ENCODE measurements at regions not wholly inside any gene's neighbourhood (a gene's known extent, or its start where the extent isn't known, plus 50 kb on each side); places are given as distances from the start of the nearest gene placed in this dataset.

DNA sequence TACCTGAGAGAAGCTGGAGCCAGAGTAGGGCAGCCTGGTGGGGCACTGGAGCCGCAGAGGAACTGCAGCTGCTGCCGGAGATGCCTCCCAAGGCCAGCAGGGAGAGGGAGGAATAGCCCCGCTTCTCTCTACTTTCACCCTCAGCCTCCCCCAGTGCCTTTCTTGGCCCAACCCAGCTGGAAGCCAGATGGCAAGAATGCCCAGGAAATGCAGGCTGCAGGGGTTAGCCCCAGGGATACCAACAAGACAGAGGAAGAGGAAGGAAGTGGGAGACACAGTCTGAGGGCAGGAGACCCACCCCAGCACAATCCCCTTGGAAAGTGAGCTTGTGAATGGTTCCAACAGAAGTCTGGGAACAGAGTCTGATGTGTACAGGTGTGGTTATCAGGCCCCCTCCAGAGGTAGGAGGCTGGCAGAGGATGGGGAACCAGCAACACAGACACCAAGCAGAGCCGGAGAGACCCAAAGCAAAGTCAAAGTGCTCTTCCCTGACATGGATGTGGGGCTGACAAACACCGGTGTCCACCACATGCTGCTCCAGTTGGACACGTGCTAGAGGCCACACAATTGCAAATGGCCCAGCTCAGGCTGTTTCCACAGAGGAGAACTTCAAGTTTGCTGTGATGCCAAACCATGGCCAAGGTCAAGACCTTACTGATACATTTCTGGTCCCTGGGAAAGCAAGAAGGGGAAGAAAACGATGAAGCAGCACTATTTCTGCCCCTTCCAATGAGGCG is 418.8 kb upstream of the PROK2 start:
- DNase-seq (ENCODE audit: low spot score) = no peak

GRCh38 chr3:72203105-72203504 is 418.2 kb upstream of the PROK2 start:
- DNase-seq (ENCODE audit: low spot score) = no peak

DNA sequence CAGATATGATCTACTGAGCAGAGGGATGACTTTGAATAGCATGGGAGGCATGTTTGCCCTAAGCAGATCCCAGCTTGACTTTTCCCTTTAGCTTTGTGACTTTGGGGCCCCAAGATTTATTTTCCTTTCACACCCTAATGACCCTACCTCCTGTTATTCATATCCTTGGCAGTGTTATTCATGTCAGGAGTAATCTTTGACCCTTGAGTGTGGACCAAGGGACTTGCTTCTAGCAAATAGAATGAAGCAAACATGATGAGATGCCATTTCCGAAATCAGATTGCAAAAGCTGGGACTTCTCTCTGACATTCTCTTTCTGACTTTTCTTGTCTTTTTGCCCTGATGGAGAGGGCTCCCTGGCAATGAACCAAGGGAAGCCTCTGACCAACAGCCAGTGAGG is 415.4 kb upstream of the PROK2 start:
- no peak for DNase-seq (ENCODE audit: low spot score)

DNA sequence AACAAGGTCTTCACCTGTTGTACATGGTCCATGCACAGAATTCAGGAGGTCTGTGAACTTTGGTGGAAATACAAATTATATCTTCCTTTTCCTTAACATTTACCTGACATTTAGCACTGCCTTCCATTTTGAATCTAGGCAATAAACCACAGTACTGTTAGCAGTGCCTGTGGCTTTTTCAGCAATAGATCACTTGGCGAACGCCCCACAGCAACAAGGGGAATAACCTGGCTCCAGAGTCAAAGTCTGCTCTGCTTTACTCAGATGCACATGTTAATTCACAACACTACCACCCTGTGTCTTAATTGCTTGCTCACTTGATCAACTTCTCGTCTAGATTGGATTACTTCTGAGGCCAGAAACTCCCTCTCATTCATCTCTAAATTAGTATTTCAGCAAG is 414.6 kb upstream of the PROK2 start:
- DNase-seq (ENCODE audit: low spot score) = no peak

GRCh38 chr3:72196377-72196929 is 411.5 kb upstream of the PROK2 start:
- no peak for DNase-seq (ENCODE audit: low spot score)

- DNase-seq (ENCODE audit: low spot score) = no peak
These were observed 410.9 kb upstream of the PROK2 start for GRCh38 chr3:72195895-72196294.

- DNase-seq (ENCODE audit: low spot score) = no peak
These were observed 409.5 kb upstream of the PROK2 start for GRCh38 chr3:72194458-72194857.

DNA sequence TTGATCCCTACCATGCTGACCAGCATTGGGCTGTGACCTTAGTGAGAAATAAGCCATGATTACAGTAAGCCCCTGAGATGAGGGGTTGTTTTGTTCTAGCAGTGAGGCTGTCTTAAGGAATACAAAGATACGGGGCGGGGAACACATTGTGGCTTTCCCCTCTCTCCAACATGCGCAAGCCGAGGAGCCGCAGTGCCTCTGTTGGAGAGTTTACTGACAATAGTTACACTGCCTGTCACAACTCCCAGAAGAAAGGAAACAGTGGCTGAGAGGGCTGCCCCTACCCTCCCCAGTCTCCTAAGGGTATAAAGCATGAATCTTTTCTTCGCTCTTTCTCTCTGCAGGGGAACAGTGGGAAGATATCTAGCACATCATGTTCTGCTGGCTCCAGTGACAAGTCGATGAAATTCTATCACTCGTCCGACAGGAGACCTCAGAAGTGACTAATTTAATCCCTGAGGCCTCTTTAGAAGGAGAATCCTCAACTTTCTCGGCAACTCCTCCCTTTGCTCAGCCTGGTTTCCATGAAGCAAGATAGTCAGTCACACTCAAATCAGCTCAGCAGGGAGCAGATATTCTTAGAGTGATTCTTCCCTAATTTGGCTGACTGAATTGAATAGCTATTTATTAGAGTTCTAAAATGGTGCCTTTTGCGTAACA is 409.0 kb upstream of the PROK2 start:
- no peak for DNase-seq (ENCODE audit: low spot score)

DNA sequence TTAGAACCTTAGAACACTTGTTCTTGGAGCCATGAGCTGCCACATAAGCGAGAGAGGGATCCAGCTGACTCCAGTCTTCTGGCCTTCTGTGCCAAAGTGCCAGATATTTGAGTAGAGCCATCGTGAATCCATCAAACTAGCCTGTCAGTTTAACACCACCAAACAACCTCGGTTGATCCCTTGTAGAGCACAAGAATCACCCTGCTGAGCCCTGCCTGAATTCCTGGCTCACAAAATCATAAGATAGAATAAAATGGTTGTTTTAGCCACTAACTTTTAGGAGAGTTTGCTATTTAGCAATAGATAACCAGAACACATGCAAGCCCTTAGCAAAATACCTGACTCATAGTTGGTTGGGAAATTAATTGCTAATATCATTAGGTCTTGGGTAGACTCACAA is 407.6 kb upstream of the PROK2 start:
- no peak for DNase-seq (ENCODE audit: low spot score)

DNA sequence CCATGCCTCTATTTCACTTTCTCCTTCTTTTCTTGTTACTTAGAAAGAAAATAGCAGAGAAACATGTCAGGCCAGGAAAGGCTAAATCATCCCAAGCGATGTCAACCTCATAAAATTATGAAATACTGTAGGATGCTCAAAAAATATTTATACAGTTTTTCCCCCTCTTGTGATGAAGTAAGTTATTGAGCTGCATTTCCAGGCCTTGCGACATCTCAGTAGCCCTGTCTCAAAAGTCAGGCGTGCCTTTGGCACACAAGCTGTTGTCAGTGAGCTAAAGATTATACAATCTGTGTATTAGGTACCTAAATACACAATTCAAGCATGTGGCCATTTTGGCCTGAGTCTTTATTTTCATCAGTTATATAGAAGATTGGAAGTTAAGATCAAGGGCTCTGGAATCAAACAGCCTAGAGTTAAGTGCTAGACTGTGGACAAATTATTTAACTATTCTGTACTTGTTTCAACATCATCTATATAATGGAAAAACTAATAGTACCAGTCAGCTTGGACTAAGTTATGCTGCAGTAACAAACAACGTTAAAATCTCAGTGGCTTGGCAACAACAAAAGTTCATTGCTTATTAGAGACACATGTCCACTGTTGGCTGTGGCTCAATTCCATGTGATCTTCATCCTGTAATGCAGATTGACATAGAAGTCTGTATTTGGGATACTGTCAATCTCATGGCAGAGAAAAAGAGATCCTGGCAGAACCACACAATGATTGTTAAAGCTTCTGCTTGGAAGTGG is 406.4 kb upstream of the PROK2 start:
- DNase-seq (ENCODE audit: low spot score) = no peak

DNA sequence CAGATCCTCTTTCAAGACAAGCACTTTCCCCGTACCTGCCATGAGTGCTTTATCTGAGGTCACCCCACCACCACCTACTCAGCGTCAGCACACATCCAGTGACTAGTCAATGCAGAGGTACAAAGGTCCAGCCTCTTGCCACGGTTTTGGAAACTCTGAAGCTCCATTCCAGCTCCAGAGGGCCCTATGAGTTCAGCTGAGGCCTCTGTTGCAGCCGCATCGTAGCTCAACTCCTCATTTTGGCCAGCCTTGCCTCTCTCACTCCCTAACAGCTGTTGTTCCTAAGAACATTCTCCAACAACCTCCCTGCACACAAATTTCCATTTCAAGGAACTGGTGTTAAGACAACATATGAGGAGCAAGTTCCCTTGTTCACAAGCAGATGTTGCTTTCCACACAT is 405.1 kb upstream of the PROK2 start:
- DNase-seq (ENCODE audit: low spot score) = no peak

DNA sequence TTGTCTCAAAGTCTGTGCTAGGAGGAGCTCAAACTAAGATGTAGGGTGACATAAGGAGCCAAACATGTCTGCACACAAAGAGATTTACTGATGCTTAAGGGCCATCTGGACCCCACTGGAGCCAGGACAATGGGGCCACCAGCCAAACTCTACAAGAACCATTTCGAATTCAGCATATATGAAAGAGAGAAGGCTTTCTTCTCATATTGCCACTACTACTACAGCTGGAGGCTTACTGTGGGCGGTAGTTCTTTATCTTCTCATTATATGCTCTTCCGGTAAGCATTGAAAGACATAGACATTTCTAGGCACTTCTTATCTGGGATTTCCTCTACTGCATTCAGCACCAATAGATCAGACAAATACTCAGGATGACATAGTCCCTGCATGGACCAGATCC is 404.4 kb upstream of the PROK2 start:
- no peak for DNase-seq (ENCODE audit: low spot score)

DNA sequence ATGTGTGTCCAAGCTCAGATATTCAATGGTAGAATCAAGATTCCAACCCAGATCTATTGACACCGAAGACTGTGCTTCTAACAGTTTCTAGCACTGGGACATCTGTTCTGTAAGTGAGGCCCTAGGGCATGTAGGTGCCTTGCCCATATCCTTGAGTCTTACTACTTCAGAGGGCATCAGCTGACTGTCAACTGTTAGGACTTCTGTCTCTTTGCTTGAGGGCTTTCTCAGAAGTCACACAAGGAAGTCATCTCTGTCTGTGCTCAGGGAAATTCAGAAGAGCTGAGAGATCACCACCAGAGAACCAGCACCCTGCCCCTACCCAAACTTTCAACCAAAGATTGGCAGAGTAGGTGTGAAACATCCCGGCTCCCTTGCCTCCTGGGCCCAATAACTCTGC is 403.6 kb upstream of the PROK2 start:
- DNase-seq (ENCODE audit: low spot score) = no peak

- no peak for DNase-seq (ENCODE audit: low spot score)
These were observed 402.2 kb upstream of the PROK2 start for GRCh38 chr3:72187131-72187530.

DNA sequence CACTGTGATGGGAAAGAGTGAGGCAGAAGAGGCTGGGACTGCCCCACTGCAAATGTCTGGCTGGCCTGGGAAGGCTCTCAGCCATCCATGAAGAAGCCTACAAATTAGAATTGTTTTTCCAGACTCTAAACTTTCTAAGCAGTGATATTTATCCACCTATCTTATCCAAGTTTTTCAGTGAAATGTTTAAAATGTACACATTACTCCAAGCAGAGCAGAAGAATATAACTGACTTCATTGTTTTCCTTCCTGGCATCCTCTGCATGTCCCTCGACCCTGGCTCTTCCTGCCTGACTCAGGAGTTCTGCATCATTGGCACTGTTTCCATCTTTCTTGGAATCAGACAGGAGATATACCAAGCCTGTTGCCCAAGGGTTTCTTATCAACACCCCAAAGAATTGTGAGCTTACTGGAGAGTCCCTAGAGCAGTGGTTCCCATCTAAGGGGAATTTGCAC is 401.5 kb upstream of the PROK2 start:
- peak; percentile 49 for DNase-seq (ENCODE audit: low spot score)

- DNase-seq (ENCODE audit: low spot score) = peak; percentile 67
These were observed 400.8 kb upstream of the PROK2 start for GRCh38 chr3:72185549-72186399.

- DNase-seq (ENCODE audit: low spot score) = no peak
These were observed 398.5 kb upstream of the PROK2 start for GRCh38 chr3:72183489-72183888.

GRCh38 chr3:72182206-72182605 is 397.3 kb upstream of the PROK2 start:
- DNase-seq (ENCODE audit: low spot score) = no peak

DNA sequence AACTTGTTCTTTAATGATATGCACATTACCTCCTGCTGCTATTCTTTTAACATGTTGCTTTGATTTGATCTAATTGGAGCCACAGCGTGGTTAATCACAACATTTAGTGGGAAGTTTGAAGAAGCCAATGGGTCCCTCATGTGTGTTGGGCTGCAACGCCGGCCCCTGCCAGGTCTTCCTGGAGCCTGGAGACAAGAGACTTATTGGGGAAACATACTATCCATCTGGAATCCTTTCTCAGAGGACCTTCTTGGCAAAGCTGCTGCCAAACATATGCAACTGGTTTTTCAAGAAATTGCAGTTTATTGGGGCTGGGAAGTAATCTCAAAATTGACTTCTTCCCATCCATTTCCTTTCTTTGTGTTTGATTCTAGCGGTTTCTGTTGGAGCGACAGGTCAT is 396.3 kb upstream of the PROK2 start:
- DNase-seq (ENCODE audit: low spot score) = no peak

DNA sequence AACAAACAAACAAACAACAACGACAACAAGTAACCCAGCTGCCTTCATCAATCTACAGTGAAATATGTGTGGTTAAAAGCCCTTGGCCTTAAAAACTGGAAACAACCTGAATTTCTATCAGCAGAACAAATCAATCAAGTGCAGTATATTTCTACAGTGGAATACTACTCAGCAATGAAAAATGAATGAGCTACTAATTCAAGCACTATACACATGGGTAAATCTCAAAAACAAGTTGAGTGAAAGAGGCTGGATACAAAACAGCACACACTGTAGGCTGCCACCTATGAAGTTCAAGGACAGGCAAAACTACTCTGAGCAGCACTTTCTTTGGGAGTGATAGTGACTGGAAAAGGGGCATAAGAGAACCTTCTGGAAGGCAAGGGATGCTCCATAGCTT is 395.5 kb upstream of the PROK2 start:
- no peak for DNase-seq (ENCODE audit: low spot score)

DNA sequence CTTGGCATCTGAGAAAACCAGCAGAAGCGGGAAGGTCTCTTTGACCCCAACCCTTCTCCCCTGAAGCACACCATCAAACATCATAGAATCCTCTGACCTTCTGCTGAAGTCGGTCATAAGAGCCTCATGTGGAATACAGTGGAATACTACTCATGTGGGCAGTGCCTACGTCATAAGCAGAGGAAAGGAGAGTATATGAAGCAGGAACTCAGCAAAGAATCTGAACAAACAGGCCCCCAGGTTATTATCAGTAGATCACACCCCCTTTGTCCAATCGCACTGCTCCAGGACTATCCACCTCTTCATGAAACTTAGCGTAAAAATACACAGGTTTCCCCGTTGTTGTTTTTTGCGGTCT is 394.1 kb upstream of the PROK2 start:
- DNase-seq (ENCODE audit: low spot score) = no peak
